Head of caudate nucleus (tissue), 42 donors: ENCODE measurements at regions not wholly inside any gene's neighbourhood (a gene's known extent, or its start where the extent isn't known, plus 50 kb on each side); places are given as distances from the start of the nearest gene placed in this dataset.
A peak's percentile ranks its signal among the peaks of the same experiment; 100 is the strongest.

Source experiments
- DNase-seq, 42 donors: peaks; one replicate each; pipeline versions ENCODE4 v3.0.0 to v3.0.0-alpha.2; 2020 to 2021; ENCODE audit warnings: mixed read lengths in 7 of 42
- intact Hi-C: fragments of 100-400 bp; cut with DNase I; formaldehyde crosslinking; loops from one replicate; pipeline ENCODE4 v1.15.0; 2022

- intact Hi-C loops: no loop called here
These were observed 818.6 kb upstream of the RAB6C start for GRCh38 chr2:129160879-129161278.

GRCh38 chr2:129164220-129164949, 815.1 kb upstream of the RAB6C start:
- intact Hi-C loops: no loop called here
- DNase-seq: no peak

More at GRCh38 chr2:129160879-129161278, 818.6 kb upstream of the RAB6C start:
- peak in 1 of 42 donors; percentile 7 for DNase-seq

GRCh38 chr2:129165006-129165405, 814.5 kb upstream of the RAB6C start:
- intact Hi-C loops: no loop called here
- DNase-seq: no peak

DNA sequence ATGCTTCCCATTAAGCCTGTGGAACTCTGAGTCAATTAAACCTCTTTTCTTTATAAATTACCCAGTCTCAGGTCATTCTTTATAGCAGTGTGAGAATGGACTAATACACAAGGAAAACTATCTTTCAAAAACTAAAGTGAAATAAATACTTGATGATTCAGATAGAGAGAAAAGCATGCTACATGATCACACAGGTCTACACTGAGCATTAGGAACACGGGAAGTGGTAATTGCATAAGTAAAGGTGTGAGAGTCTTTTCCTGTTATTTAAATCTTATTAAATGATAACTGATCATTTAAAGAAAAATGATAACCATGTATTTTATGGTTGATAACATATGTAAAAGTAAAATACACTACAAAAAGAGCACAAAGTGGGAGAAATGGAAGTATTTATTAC, 812.0 kb upstream of the RAB6C start:
- intact Hi-C loops: no loop called here
- no peak for DNase-seq

- peak in 1 of 42 donors; percentile 25 for DNase-seq
- intact Hi-C loops: no loop called here
These were observed 808.9 kb upstream of the RAB6C start for GRCh38 chr2:129170570-129170969.

- DNase-seq: no peak
- intact Hi-C loops: no loop called here
These were observed 805.3 kb upstream of the RAB6C start for GRCh38 chr2:129174143-129174542.

- intact Hi-C loops: no loop called here
- no peak for DNase-seq
These were observed 804.4 kb upstream of the RAB6C start for GRCh38 chr2:129175051-129175450.

DNA sequence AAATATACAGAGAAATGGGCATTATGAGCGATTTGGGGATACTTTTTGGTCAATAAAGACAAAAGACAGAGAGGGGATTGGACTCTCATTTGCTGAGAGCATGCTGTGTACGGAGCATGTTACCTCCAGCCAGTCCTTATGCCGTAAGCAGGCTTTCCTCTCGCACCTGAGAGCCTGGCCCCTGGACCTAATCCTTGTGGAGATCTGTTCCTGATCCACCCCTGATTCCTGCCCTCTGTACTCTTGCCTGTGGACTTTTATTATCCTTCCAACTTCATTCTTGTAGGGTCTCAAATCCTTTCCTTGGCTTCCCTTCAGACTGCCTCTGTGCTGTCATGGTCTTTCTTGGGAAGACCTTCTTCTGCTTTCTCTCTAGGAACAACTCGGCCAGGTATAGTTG, 803.1 kb upstream of the RAB6C start:
- intact Hi-C loops: no loop called here
- DNase-seq: peak in 1 of 42 donors; percentile 18

DNA sequence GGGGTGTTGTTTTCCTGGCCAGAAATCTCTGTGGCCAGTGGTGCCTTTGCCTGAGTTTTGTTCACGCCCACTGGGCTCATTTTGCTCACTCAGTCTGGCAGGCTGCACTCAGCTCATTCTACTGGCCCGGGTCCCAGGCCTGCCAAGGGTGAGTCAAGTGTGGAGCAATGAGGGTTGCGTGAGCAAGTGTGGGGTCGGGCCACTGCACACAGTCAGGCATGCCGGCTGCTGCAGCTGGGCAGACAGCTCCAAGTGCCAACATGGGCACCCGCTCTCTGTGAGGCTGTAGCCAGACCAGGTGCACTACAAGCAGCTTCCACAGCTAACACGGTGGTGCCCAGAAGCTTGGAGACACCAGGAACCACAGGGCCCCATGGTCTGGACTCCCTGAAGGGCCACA, 801.1 kb upstream of the RAB6C start:
- intact Hi-C loops: no loop called here
- DNase-seq: peak in 26 of 42 donors; percentile 4 to 81 (median 30)

GRCh38 chr2:129179199-129179598, 800.3 kb upstream of the RAB6C start:
- peak in 1 of 42 donors; percentile 22 for DNase-seq
- intact Hi-C loops: no loop called here

DNA sequence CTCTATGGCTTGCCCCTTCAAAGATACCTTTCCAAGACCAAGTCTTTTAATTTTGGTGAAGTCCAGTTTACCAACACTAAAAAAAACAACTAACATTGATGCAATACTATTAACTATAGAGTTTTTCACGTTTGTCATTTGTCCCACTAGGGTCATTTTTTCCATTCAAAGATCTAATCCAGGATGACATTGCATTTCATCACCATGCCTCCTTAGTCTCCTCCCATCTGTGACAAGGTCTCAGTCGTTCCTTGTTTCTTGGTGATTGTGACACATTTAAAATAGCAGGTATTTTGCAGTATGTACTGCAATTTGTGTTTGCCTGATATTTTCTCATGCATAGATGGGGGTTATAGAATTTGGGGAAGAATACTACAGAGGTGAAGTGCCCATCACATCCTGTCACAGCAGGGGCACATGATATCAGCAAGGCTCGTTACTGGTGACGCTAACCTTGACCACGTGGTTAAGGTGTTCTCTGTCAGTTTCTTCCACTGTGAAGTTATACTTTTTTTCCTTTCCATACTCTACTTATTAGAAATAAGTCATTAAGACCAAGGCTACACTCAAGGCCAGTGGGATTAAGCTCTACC, 799.2 kb upstream of the RAB6C start:
- intact Hi-C loops: no loop called here

DNA sequence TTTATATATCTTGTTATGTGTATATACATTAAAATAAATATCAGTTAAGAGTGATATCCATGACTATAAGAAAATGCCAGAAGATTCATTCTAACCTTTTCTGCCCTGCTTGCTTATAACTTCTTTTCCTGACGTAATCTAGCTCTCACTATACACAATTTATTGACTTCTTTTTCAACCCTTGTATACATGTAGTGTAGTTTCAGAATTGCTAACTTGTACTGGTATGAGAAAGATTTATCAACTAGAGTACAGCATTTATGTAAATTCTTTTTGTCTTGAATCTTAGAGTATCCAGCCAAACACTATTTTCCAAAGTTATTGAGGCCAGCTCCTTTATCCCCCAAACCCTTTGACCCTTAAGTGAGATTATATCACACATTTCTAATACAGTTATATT, 798.0 kb upstream of the RAB6C start:
- intact Hi-C loops: no loop called here
- no peak for DNase-seq

More for the DNA sequence above, 799.2 kb upstream of the RAB6C start:
- DNase-seq: no peak

- intact Hi-C loops: no loop called here
- DNase-seq: no peak
These were observed 797.5 kb upstream of the RAB6C start for GRCh38 chr2:129181963-129182362.

GRCh38 chr2:129187343-129187742, 792.1 kb upstream of the RAB6C start:
- intact Hi-C loops: no loop called here
- no peak for DNase-seq

DNA sequence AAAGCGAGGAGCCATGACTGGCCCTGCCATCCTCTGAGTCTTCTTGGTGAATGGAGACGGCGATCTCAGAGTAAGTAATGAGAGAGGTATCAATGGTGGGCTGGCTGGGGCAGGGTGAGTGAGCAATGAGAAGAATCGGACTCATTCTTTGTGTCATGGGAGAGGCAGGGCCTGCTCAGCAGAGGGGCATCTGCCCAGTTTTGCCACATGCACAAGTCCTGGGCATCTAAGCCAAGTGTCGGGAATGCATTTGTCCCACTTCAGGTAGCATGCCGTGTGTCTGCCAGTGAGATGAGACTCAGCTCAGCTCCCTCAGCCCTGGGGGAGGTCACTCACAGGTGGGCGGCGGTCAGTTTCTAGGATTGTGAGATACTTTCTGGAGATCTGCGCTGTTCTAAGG, 791.0 kb upstream of the RAB6C start:
- intact Hi-C loops: no loop called here
- DNase-seq: no peak

GRCh38 chr2:129189617-129190319, 789.7 kb upstream of the RAB6C start:
- intact Hi-C loops: no loop called here

DNA sequence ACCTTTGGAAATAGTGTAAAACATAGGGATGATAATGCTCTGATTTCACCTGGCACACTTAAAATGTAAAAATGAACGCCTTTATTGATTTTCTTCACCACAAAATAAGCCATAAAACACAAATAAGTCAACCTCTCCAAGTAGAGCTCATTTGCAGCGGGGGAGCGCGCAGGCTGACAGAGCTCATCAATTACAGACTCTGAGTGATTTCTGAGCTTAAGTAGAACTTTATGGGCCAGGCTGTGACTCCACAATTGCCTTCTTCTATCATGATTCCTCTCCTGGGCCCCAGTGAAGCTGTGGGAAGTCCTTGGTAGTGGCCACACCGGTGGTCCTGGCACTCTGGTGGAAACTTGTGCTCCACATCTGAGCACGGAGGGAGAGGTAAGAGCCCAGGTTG, 789.0 kb upstream of the RAB6C start:
- no peak for DNase-seq
- intact Hi-C loops: no loop called here

More at GRCh38 chr2:129189617-129190319, 789.7 kb upstream of the RAB6C start:
- no peak for DNase-seq

GRCh38 chr2:129191530-129191929, 787.9 kb upstream of the RAB6C start:
- no peak for DNase-seq
- intact Hi-C loops: no loop called here

DNA sequence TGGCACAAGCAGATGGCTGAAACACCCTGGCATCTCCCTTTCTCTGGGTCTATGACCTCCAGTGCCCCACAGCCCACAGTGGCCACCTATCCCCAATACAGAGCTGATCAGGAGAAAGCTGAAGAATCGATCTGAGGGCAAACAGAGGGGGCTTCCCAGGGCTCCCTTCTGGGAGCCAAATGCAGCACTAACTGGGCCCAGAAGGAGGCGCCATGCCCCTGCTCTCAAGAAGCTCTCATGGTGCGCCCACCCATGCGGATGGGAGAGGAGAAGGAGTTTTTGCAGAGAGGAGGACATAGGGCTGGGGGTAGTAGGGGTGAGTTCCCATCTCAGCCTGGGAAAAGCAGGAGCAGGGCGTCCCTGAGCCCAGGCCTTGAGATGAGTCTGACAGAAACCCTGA, 787.3 kb upstream of the RAB6C start:
- DNase-seq: peak in 1 of 42 donors; percentile 17
- intact Hi-C loops: no loop called here

GRCh38 chr2:129192841-129193253, 786.6 kb upstream of the RAB6C start:
- intact Hi-C loops: no loop called here
- peak in 1 of 42 donors; percentile 7 for DNase-seq
